Loucy (cell line): ENCODE measurements at regions not wholly inside any gene's neighbourhood (a gene's known extent, or its start where the extent isn't known, plus 50 kb on each side); places are given as distances from the start of the nearest gene placed in this dataset.
"Not testable (repeated sequence)": the region's sequence is repeated elsewhere in the genome, so short reads cannot be mapped to it uniquely, and the experiment has no call there.

Experiments
- H2AFZ ChIP-seq: fragments of 200-600 bp; sonication (generic); 2 replicates; pipeline ENCODE4 v1.6.0; 2016; ENCODE audit warnings: antibody characterized with exemption, mild to moderate bottlenecking, low read length, moderate library complexity
- H3F3A ChIP-seq: fragments of 200-600 bp; 2 replicates; pipeline ENCODE4 v1.6.0; 2016; ENCODE audit warnings: antibody characterized with exemption, low read depth, mild to moderate bottlenecking
- H3K27me3 ChIP-seq: fragments of 200-600 bp; sonication (generic); 2 replicates; pipeline ENCODE4 v1.6.1; 2014; ENCODE audit warnings: low read length, mild to moderate bottlenecking; ENCODE audit not compliant: insufficient read depth, poor library complexity, severe bottlenecking
- H3K36me3 ChIP-seq: fragments of 200-600 bp; sonication (generic); 2 replicates; pipeline ENCODE4 v1.6.1; 2016; ENCODE audit warnings: low read length; ENCODE audit not compliant: insufficient read depth
- H3K4me1 ChIP-seq: fragments of 200-600 bp; sonication (generic); 2 replicates; pipeline ENCODE4 v1.5.1; 2014; ENCODE audit warnings: low read length, mild to moderate bottlenecking; ENCODE audit not compliant: insufficient read depth, poor library complexity, severe bottlenecking
- H3K4me2 ChIP-seq: fragments of 200-600 bp; sonication (generic); 2 replicates; pipeline ENCODE4 v1.6.0; 2014; ENCODE audit warnings: antibody characterized with exemption, low read length, low read depth, mild to moderate bottlenecking; ENCODE audit not compliant: poor library complexity, severe bottlenecking
- H3K4me3 ChIP-seq: fragments of 200-600 bp; sonication (generic); 2 replicates; pipeline ENCODE4 v1.5.1; 2014; ENCODE audit warnings: low read length, mild to moderate bottlenecking, mixed read lengths; ENCODE audit not compliant: poor library complexity, severe bottlenecking
- H3K79me2 ChIP-seq: fragments of 200-600 bp; sonication (generic); 2 replicates; pipeline ENCODE4 v1.6.1; 2014; ENCODE audit warnings: low read length; ENCODE audit not compliant: insufficient read depth
- H3K9ac ChIP-seq: fragments of 200-600 bp; sonication (generic); 2 replicates; pipeline ENCODE4 v1.6.0; 2014; ENCODE audit warnings: mild to moderate bottlenecking, low read depth, low read length, moderate library complexity; ENCODE audit not compliant: poor library complexity, severe bottlenecking
- H3K9me2 ChIP-seq: fragments of 200-600 bp; sonication (generic); replicated peaks from 2 replicates; pipeline ENCODE4 v1.6.1; 2016; ENCODE audit warnings: low read depth, low read length, mixed read lengths
- H3K9me3 ChIP-seq: fragments of 200-600 bp; sonication (generic); 2 replicates; pipeline ENCODE4 v1.6.1; 2014; ENCODE audit warnings: mild to moderate bottlenecking, antibody characterized with exemption, low read length, low read depth; ENCODE audit not compliant: insufficient read depth
- H4K20me1 ChIP-seq: fragments of 200-600 bp; sonication (generic); 2 replicates; pipeline ENCODE4 v1.6.0; 2014; ENCODE audit warnings: antibody characterized with exemption, low read length, mild to moderate bottlenecking; ENCODE audit not compliant: insufficient read depth, poor library complexity, severe bottlenecking
- EZH2phosphoT487 ChIP-seq: fragments of 200-600 bp; IDR thresholded peaks from 2 replicates; pipeline ENCODE4 v1.6.1; 2018; ENCODE audit warnings: antibody characterized with exemption, mild to moderate bottlenecking, moderate library complexity, borderline replicate concordance
- TF ChIP-seq, protein P1 (sequence below): fragments of 200-600 bp; sonication (generic); conservative IDR thresholded peaks from 2 replicates; pipeline ENCODE4 v1.5.1; 2014; ENCODE audit warnings: mild to moderate bottlenecking, antibody characterized with exemption, low read length

- no peaks in the 10 kb centered on the region for H3K36me3 ChIP-seq
- no peaks in the 10 kb centered on the region for H3K9me2 ChIP-seq
- H3K27me3 ChIP-seq: no peaks in the 10 kb centered on the region
- no peak overlapping the region for H2AFZ ChIP-seq
- no peaks in the 10 kb centered on the region for H3K9me3 ChIP-seq
- no peaks in the 10 kb centered on the region for H3K4me1 ChIP-seq
- no peak for TF ChIP-seq EZH2phosphoT487
- TF ChIP-seq, protein P1, sequence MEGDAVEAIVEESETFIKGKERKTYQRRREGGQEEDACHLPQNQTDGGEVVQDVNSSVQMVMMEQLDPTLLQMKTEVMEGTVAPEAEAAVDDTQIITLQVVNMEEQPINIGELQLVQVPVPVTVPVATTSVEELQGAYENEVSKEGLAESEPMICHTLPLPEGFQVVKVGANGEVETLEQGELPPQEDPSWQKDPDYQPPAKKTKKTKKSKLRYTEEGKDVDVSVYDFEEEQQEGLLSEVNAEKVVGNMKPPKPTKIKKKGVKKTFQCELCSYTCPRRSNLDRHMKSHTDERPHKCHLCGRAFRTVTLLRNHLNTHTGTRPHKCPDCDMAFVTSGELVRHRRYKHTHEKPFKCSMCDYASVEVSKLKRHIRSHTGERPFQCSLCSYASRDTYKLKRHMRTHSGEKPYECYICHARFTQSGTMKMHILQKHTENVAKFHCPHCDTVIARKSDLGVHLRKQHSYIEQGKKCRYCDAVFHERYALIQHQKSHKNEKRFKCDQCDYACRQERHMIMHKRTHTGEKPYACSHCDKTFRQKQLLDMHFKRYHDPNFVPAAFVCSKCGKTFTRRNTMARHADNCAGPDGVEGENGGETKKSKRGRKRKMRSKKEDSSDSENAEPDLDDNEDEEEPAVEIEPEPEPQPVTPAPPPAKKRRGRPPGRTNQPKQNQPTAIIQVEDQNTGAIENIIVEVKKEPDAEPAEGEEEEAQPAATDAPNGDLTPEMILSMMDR: no peak
- H4K20me1 ChIP-seq: no peaks in the 10 kb centered on the region
- H3K4me3 ChIP-seq: no peak overlapping the region
- no peaks in the 10 kb centered on the region for H3K79me2 ChIP-seq
- H3F3A ChIP-seq: no peaks in the 10 kb centered on the region
- H3K4me2 ChIP-seq: no peak overlapping the region
- no peak overlapping the region for H3K9ac ChIP-seq
Observed at GRCh38 chr3:115409596-115409995, 213.7 kb upstream of the GAP43 start.

- not testable (repeated sequence) for H3K9me3 ChIP-seq, H3F3A ChIP-seq, H4K20me1 ChIP-seq, H3K4me2 ChIP-seq, H3K36me3 ChIP-seq, H3K4me1 ChIP-seq, H2AFZ ChIP-seq, H3K27me3 ChIP-seq, H3K79me2 ChIP-seq, H3K9me2 ChIP-seq, H3K4me3 ChIP-seq, H3K9ac ChIP-seq
Observed at GRCh38 chr3:115414610-115415009, 208.7 kb upstream of the GAP43 start.

DNA sequence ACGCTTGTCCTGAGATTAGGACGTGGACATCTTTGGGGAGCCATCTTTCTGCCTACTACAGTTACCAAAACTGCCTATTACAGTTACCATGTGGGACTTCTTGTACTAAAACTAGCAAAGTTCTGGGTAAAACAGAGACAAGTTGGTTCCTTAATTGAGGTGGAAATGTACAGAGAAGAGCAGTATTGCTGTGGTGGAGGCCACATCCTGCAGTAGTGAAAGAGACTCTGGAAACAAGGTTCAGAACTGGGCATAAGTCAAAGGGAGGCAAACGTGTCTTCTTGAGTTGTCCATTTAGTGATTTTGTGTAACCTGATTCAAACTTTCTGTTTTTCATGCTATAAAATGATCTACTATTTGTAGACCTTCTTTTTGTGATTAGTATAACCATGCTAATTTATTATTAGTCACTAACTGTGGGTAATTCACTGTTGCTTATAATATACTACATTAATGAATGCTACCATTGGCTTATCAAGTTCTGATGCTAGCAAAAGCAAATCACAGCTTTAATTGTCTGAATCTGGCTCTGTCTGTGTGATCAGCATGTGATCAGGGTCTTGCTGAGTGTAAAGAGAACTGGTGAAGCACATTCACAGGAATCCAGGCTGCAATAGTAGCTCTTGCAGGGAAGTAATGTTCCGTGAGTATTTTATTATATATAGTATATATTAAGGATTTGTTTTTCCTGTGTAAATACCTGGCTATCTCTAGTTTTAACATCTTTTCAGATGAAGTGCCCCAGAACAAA lies 207.9 kb upstream of the GAP43 start:
- no peaks in the 10 kb centered on the region for H3K4me1 ChIP-seq
- no peaks in the 10 kb centered on the region for H3K9me2 ChIP-seq
- H3K9me3 ChIP-seq: no peaks in the 10 kb centered on the region
- no peak overlapping the region for H2AFZ ChIP-seq
- no peak overlapping the region for H3K9ac ChIP-seq
- H3K36me3 ChIP-seq: no peaks in the 10 kb centered on the region
- H3F3A ChIP-seq: no peaks in the 10 kb centered on the region
- no peaks in the 10 kb centered on the region for H4K20me1 ChIP-seq
- no peaks in the 10 kb centered on the region for H3K27me3 ChIP-seq
- no peak overlapping the region for H3K4me3 ChIP-seq
- H3K79me2 ChIP-seq: no peaks in the 10 kb centered on the region
- H3K4me2 ChIP-seq: no peak overlapping the region
- TF ChIP-seq EZH2phosphoT487: no peak
- TF ChIP-seq, protein P1: no peak

DNA sequence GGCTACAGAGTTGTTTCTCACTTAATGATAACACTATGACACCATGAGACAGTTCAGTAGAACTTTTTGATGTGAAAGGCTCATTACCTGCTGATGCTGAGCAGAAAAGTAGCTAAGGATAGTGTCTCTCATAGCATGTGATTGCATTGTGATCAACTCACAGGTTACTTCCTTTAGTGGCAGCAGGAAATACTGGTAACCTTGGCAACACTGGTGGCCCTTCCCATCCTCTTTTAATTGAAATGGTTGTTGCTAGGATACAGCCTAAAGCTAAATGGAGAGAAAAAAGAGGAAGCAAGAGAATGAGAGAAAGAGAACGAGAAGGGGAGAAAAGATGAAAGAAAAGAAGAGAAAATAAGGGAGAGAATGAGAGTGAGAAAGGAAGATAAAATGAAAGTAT lies 204.7 kb upstream of the GAP43 start:
- Histone ChIP-seq H3K9me3 (no peaks in the 10 kb centered on the region), H3K4me3 (no peak overlapping the region), H3K9me2 (no peaks in the 10 kb centered on the region), H3K79me2 (no peaks in the 10 kb centered on the region), H3F3A (no peaks in the 10 kb centered on the region), H2AFZ (no peak overlapping the region), H3K9ac (no peak overlapping the region), H3K4me2 (no peak overlapping the region), H3K4me1 (no peaks in the 10 kb centered on the region), H4K20me1 (no peaks in the 10 kb centered on the region), H3K27me3 (no peaks in the 10 kb centered on the region), H3K36me3 (no peaks in the 10 kb centered on the region)
- TF ChIP-seq, protein P1: no peak
- TF ChIP-seq EZH2phosphoT487: no peak
